GM19035 (cell line): ENCODE measurements at regions not wholly inside any gene's neighbourhood (a gene's known extent, or its start where the extent isn't known, plus 50 kb on each side); places are given as distances from the start of the nearest gene placed in this dataset.

ENCODE experiments used
- ATAC-seq: cut with Tn5 transposase; IDR thresholded peaks from one replicate; pipeline ENCODE4 v1.9.1; 2021; ENCODE audit not compliant: unreplicated experiment

DNA sequence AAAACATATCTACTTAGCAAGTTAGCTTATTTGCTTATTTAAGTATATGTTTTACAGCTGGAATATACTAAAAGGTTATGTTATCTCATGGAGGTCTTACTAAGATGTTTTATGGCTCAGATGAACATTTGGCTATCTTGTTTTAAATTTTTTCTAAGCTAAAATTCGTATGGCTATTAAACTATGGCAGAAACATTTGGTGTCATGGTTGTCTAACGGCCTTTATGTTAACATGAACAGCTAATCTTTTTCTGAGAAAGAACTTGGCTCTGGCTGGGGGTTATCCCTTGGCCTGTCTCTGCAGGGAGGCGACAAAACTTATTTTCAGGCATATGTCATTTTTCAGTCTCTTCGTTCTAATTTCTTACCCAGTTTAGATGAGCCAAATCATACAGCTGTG is 101.5 kb upstream of the MTPN start:
- ATAC-seq = no peak

DNA sequence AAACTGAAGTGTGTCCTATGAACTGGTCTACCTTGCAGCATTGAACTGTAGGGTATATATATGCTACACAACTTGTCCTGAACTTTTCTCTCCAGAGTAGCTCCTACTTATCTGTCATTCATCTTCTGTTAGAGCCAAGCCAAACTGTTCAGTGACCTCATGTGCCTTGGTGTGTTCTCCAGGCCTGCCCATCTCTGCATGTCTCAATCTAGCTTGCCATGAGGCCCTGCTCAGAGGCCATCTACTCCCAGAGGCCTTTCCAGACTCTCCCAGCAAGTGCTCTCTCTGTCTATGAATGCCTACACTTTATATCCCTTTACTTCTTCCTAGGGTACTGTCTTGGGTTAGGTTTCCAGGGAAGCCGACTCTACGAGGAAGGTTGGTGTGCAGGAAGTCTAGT is 99.8 kb upstream of the MTPN start:
- ATAC-seq = no peak

DNA sequence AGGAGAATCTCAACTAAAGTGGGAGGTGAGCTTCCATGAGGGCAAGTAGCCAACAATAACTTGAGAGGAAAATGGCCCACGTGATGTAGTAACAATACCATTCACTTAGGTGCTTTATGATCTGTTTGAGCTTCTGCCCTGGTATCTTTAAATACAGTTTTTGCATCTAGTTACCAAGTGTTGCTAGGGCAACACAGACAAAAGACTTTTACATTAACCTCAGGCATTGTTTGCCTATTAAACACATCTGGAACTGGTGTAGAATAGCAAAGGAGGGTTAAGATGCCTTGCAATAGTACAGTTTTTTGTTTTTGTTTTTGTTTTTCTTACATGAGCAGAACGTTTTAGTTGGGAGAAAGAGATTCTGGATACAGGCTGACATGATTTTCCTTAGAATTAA is 97.7 kb upstream of the MTPN start:
- no peak for ATAC-seq

DNA sequence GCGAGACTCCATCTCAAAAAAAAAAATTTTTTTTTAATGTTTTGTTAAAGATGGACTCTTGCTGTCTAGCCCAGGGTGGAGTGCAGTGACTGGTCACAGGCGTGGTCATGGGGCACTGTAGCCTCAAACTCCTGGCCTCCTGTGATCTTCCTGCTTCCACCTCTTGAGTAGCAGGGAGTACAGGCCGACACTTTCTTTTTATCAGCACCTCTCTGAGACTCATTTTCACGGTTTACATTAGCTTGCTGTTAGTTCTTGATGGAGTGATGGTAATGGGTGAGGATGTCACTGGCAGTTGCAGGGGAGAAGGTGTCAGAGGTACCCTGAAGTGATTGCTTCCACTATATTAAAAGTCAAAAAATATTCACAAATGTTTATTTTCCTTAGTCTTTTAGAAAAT is 95.3 kb upstream of the MTPN start:
- ATAC-seq = no peak

DNA sequence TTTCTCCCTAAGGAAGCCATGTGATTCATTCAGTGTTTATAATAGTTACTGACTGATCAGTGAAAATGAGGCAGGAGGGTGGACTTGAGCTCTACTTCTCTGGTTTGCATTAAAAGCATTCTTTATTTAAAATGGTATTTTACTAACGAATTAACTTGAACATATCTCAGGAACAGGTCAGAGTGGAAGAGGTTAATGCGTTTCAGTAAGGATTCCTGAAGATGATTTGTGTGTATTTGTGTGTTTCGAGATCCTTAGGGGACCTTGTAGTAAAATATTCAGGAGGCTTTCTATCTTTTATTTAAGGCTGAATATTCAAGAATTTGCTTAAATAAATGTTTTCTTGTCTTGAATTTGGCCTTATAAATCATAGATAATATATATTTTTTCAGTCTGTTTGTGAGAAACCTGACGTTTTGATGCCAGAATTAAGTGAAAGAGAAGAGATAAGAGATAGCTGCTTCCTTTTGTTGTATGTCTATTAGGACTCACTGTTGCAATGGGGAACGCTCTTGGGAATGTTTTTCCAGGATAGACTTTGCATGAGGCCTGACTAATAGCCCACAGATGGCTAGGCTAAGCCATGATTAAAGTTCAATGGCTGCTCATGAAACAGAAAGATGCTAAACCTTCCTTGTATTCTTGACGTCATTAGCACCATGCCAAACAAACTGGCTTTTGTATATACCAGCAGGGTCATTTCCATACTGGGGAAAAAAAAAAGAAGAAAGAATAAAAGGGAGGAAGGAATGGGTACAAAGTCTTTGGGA is 93.8 kb upstream of the MTPN start:
- no peak for ATAC-seq

DNA sequence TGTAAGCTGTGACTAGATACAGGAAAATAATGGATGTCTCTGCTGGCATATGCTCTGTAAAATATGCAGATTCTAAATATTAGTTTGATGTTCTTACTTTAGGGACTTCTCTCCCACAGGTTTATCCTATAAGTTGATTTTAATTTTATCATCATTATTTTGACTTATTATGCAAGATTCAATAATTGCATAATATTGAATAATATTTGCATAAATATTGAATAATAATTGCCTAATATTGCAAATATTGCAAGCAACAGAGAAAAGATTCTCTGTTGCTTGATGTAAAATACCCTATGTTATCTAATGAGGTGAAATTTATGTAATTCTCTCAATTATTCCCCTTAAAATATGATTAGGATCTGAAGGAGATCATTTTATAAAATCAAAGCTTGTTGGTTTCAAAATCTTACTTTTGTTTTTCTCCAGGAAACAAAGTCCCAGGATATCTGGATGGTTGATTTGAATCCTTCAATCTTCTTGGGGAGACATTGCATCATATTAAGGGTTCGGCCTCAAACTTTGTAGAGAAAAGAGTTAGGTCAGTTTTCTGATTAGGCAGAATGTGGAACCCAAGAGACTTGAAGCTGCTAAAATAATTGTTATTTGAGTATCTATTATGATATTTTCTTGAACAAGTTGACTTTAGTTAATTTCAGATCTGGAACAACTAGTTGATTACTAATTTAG is 92.8 kb upstream of the MTPN start:
- ATAC-seq = no peak

DNA sequence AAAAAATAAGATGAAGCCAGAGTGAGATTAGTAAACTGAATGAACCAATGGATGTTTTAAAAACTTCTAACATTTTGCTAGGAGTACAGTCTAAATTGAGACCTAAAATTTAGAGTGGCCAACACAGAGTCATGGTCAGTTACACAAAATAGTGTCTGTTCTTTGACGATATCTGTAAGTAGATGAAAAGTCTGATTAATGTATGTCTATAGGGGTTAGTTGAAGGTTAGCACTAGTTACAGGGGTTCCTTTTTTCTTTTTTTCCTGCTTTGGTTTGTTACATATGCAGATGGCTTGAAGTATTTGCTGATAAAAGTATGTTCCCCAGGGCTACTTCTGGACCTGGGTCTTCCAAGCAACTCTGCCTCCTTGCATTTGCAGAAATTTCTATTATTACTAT is 90.1 kb upstream of the MTPN start:
- ATAC-seq = no peak

DNA sequence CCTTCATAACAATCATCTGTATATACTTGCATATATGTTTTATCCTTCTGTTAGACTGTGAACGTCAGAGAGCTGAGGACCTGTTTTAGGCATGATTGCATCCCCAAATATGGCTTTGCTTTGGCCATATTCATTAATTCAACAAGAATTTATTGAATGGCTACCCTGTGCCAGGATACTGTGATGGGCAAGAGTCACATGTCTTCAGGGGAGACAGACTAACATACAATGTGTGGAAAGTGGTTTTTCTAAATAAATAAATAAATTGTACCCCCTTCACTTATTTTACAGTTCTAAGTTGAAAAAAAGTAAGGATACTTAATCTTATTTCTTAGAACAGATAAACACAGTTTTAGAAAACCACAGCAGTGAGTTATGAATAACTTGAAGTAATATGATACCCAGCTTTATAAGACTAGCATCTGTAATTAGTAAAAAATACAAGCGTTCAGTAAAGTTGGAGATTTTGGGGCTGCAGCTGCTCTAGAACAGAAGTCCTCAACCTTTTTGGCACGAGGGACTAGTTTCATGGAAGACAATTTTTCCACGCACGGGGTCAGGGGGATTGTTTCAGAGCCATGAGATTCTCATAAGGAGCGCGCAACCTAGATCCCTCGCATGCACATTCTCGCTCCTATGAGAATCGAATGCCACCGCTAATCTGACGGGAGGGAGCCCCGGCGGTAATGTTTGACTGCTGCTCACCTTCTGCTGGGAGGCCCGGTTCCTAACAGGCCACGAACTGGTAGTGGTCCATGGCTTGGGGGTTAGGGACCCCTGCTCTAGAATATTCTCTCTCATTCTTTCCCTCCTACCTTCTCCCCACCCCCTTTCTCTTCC is 89.4 kb upstream of the MTPN start:
- no peak for ATAC-seq

DNA sequence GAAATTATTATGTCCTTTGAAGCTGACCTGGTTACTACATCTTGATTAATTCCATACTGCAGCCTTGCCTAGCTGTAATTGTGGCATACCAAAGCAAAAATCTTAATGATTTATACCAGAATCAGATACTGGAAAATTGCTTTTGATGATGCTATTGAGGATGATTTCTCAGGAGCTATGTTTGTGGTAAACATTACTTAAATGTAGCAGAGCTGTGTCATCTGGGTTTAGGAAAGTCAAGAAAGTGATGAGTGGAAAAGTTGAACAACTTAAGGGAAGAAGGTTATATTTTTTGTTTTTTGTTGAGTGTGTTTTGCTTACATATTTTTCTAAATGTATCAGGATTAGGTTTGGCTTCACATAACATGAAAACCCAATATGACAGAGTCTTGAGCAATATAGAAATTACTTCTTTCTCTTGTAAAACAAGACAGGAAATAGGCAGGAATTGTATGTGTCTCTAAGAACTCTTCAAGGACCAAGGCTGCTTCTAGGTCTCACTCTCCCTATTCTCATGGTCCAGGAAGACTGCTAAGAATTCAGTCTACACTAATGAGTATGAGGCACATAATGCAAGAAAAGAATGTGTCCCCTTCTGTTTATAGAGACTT is 87.6 kb upstream of the MTPN start:
- no peak for ATAC-seq

DNA sequence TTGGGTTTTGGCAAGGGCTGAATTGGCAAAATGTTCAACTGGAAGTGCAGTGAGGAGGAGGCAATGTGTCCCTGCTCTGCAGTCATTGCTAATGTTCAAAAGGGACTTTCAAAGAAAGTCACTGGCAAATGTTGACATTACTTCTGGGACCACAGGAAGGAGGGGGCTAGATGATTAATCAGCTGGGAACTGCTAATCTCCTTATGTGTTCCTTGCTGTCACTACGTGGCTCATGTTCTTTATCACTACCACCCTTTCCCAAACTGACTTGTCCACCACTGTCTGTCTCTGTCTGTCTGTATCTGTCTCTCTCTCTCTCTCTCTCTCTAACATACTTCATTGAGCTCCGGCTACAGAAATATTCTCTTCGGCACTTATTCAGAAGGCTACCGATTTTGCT is 86.9 kb upstream of the MTPN start:
- no peak for ATAC-seq

DNA sequence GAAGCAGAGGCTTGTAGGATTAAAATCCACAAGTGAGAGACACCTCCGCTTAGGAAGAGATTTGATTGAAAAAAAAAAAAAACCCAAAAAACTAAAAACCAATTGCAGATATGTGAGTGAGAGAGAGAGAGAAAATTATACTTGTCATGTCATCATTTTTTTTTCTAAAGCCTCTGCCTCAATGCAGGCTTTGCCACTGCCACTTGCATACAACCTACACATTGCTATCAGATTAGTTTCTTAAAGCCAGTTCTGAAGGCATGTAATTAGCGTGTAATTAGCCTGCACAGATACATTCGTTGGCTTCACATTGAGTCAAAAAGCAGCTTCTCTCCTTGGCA is 86.1 kb upstream of the MTPN start:
- no peak for ATAC-seq

DNA sequence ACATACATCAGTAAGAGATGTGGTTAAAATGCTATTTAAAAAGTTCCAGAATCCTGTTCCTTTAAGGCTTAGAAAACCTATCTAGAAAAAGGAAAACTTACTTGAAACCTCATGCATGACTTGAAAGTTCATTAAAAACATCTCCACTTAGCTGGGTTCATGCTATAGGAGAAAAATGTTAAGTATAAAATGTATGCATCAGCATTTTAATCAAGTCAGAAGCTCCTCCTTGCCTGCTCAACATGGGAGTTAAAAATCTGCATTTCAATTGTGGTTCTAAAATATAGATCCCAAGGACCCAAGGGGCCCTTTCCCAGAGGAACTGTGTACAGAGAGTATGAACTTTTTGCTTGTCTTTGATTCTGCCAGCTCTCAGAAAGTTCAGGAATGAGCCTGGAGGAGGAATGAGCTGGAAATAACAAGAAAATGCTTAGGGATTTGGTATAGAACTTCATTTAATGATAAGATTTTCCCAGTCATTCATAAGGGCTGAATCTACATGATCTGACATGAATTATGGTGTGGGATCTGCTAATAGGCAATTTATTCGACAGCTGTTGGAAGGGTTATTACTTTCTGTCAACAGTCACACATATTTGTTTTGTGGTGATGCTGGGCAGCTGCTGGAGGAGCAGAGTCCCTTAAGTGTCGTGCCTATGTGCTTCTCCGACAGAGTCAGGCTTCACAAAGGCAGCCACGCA is 85.6 kb upstream of the MTPN start:
- no peak for ATAC-seq

DNA sequence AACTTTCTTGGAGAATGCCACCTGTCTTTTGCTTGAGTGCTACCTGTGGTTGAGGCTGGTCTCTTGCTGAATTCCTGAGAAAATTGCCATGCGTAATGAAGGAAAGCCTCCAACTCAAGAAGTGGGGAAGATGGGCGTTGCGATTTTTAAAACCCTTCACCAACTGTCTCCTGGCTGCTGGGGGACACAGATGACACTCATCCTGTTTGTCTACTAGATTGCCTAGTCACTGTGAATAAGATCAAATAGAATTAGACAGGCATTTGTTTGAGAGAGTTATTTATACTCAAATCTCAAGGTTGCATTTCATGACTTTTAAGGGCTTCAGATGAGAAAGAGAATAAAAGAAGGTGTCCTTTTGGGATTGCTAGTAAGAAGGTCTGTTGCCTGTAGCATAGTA is 84.3 kb upstream of the MTPN start:
- ATAC-seq = no peak

DNA sequence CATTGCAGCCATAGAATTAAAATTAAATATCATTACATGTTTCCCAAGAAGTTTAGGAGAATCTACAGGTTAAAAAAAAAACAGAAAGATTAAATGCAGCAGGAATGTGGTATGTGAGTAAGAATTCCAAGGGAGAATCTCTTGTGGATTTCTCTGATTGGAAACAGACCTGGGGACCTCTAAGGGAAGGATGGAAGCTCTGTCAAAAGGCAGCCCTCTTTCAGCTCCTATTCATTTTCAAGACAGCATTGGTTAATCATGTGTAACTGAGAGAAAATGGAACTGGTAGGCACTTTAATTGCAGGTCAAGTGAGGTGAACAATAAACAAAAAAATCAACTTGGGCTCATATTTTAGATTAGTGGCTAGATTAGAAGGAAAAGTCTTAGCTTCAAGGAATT is 81.4 kb upstream of the MTPN start:
- ATAC-seq = no peak

DNA sequence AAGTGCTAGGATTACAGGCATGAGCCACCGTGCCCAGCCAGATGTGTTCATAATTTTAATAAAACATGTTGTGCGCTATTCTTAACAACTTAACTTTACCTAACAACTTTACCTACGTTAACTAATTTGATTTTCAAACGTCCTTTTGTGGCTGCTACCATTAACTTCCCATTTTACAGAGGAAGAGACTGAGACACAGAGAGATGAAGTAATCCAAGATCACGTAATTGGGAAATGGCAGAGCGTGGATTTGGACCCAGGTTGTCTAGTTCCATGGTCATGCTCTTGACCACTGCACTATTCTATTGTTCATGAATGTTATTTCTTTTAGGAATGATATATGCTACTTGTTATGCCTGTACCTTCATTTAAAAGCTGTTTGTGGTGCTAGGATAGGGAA is 80.3 kb upstream of the MTPN start:
- no peak for ATAC-seq

DNA sequence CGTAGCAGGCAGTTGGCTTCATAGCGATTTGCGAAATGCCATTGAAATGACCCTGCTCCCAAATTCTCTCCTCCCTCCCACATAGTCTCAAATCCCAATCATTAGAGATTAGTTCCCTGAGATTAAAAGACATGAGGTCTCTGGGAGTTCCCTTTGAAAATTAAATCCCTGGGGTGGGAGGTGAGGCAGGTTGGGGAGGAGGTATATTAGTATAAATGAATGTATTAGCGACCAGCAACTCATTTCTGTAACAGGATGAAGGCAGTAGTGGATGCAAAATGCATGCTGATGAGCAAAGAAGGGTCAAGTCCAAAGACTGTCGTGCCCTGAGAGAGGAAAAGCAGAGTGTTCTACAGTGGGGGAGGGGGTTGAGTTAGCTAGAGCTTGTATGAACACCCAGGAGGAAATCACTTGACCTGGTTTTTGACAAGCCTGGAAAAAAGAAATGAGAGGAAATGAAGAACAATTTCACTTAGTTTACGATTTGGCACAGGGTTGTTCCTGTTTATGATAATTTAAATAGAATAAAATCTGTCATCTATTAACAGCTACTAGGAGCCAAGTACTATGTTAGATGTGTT is 79.6 kb upstream of the MTPN start:
- ATAC-seq = no peak

DNA sequence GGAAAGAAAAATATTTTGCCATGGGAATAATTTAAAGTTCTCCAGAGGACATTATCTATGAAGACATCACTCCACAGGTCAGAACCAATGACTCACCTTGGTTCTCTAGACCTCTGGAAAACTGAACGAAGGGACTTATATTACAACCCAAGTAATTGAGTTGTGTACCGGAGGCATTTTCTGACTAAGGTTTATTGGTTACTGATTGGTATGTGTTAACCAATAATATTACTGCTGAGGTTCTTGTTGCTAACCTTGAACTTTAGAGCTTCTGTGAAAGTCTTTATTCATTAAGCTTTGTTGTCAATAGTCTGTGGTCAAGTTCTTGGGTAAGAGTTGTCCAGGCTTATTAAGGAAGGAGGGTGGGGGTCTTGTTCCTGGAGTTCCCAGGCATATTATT is 78.1 kb upstream of the MTPN start:
- ATAC-seq = no peak

DNA sequence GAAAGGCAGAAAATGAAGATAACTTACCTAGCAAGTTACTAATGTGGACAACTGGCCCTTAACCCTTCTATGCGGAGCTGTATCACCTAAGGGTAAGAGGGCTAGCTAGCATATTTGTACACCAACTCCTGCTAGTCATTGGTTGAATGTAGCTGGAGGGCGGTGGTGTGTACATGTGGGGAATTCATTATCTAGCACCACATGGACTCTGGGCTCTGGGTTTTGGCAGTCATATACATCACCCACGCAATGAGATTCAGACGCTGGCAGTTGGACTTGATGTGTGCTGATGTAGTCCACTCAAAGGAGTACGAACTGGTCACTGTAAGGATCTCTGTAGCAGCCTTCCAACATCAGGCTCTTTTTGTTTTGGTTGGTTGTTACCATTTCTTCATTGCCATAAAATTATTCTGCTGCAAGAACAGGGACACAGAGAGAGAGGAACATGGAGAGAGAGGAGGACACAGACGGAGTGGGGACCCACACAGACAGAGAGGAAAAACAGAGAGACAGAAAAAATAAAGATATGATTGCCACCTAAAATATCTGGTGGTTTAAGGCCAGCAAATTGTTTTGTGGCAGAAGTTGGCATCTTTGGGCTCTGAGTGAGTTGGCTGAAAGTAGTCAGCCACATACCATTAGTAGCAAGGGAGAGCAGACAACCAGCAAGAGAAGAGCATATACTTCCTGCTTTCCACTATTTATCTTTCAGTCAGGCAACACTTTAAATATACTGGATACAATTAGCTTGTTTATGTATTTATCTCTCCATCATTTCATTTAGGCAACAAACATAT is 76.7 kb upstream of the MTPN start:
- no peak for ATAC-seq

DNA sequence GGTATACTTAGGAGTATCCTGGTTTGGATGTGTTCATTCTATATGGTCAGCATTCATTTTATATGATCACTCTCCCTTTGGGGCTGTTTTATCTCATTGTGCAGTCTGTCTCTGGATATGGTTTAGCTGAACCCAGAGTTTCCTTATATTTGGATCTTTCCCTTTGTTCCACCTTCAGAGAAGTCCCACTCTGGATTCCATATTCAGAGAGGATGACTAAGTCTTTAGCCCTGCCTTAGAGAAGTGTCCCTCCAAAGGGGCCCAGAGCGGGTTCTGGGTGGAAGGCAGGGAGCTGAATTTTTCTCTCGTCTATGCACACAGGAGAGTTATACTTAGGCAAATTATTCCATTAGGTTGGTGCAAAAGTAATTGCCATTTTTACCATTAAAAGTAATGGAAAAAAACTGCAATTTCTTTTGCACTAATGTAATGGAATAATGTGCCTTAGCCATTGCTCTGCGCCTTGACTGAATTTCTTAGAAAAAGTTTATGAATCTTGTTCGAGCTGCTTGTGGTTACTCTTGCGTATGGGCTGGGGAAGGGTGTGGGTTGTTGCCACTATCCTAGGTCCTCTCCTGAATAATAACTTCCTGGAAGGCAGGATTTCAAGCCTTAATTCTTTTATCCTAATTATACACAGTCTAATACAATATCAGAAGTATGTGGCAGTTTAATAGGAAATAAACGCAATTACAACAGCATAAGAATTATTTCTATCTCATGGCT is 74.2 kb upstream of the MTPN start:
- ATAC-seq = no peak
